ENCODE measurements at regions not wholly inside any gene's neighbourhood (a gene's known extent, or its start where the extent isn't known, plus 50 kb on each side); places are given as distances from the start of the nearest gene placed in this dataset.

DNA sequence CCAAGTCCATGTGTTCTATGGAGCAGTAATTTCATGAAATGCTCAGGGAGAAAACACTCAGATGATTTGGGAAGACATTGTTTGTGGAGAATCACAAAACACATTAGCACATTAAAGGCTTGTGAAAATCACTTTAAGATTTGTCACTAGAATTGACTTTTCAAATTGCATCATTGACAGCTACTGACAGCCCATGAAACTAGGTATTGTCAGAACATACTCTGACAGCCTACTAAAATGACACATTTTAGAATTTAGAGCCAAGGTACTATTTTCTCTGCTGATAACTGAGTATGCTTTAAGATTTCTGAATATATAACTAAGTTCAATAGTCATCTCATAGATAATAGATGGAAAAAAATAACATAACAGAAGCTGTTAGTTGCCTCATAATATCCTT, 67.4 kb upstream of the FOXC1 start:
- ATAC-seq: no peak
- H3K27ac ChIP-seq: no peak overlapping the region
- no peak overlapping the region for H3K4me3 ChIP-seq
- DNase-seq: no peak
- intact Hi-C loops (cut with DNase I): no loop called here
- no peaks in the 10 kb centered on the region for H3K4me1 ChIP-seq
- no peaks in the 10 kb centered on the region for H3K36me3 ChIP-seq
- H3K9me3 ChIP-seq: no peaks in the 10 kb centered on the region
- TF ChIP-seq, protein P1, sequence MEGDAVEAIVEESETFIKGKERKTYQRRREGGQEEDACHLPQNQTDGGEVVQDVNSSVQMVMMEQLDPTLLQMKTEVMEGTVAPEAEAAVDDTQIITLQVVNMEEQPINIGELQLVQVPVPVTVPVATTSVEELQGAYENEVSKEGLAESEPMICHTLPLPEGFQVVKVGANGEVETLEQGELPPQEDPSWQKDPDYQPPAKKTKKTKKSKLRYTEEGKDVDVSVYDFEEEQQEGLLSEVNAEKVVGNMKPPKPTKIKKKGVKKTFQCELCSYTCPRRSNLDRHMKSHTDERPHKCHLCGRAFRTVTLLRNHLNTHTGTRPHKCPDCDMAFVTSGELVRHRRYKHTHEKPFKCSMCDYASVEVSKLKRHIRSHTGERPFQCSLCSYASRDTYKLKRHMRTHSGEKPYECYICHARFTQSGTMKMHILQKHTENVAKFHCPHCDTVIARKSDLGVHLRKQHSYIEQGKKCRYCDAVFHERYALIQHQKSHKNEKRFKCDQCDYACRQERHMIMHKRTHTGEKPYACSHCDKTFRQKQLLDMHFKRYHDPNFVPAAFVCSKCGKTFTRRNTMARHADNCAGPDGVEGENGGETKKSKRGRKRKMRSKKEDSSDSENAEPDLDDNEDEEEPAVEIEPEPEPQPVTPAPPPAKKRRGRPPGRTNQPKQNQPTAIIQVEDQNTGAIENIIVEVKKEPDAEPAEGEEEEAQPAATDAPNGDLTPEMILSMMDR (IDR thresholded peaks at IDR 0.05): no peak
- no peaks in the 10 kb centered on the region for H3K27me3 ChIP-seq (ENCODE audit: low read depth)

DNA sequence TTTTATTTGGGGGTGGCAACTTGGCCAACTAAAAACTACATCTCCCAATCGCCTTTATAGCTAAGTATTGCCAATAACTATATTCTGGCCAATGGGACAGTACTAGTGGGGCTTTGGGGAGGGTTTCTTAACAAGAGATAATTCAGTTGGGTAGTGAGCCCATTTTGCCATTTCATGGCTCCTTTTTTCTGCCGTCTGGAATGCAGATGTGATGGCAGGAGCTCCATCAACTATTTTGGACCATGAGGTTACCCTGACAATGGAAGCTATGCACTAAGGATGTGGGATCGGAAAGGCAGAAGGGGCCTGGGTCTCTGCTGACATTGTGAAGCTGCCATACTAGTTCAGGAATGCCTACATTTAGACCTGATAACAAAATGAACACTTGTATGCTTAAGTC, 67.0 kb upstream of the FOXC1 start:
- no peak overlapping the region for H3K27ac ChIP-seq
- DNase-seq: no peak
- H3K36me3 ChIP-seq: peaks cover 2% of the 10 kb centered on the region
- H3K4me1 ChIP-seq: no peaks in the 10 kb centered on the region
- no peak for ATAC-seq
- no peaks in the 10 kb centered on the region for H3K9me3 ChIP-seq
- TF ChIP-seq, protein P1 (IDR thresholded peaks at IDR 0.05): no peak
- H3K4me3 ChIP-seq: no peak overlapping the region
- intact Hi-C loops (cut with DNase I): no loop called here
- no peaks in the 10 kb centered on the region for H3K27me3 ChIP-seq (ENCODE audit: low read depth)

DNA sequence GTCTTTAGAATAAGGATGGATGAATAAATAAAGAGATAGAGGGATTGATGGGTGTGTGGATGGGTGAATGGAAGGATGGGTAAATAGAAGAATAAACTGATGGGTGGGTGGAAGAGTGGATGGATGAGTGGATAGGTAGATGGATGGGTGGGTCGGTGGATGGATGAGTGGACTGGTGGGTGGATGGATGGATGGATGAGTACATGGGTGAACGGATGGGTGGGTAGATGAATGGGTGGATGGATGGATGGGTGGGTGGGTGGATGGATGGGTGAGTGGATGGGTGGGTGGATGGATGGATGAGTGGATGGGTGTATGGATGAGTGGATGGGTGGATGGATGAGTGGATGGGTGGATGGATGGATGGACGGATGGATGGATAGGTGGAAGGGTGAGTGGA, 65.7 kb upstream of the FOXC1 start:
- no peak for ATAC-seq
- TF ChIP-seq, protein P1 (IDR thresholded peaks at IDR 0.05): no peak

DNA sequence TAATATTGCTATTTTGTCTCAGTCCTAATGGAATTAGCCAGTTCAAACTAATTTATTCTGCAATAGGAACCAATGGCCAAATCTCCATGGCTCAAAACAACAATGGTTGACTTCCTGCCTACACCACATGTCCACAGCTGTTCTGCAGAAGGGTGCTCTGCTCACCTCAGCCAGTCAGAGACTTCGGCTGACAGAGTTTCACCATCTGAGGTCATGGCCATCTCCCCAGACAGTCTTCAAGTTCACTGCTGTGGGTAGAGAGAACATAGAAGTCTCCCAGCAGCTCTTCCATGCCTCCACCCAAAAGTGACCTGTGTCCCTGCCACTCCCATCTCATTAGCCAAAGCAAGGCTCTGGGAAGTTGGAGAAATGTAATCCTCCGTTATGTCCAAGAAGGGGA, 65.1 kb upstream of the FOXC1 start:
- H3K4me3 ChIP-seq: no peak overlapping the region
- H3K4me1 ChIP-seq: no peaks in the 10 kb centered on the region
- H3K27me3 ChIP-seq (ENCODE audit: low read depth): no peaks in the 10 kb centered on the region
- H3K36me3 ChIP-seq: peaks cover 5% of the 10 kb centered on the region
- no peak overlapping the region for H3K27ac ChIP-seq
- DNase-seq (no peak), ATAC-seq (no peak)
- no peaks in the 10 kb centered on the region for H3K9me3 ChIP-seq
- intact Hi-C loops (cut with DNase I): no loop called here
- TF ChIP-seq, protein P1 (IDR thresholded peaks at IDR 0.05): no peak

More for the DNA sequence above, 65.7 kb upstream of the FOXC1 start:
- Histone ChIP-seq H3K4me3 (no peak overlapping the region), H3K27ac (no peak overlapping the region), H3K9me3 (no peaks in the 10 kb centered on the region), H3K4me1 (no peaks in the 10 kb centered on the region), H3K27me3 (ENCODE audit: low read depth) (no peaks in the 10 kb centered on the region), H3K36me3 (peaks cover 5% of the 10 kb centered on the region)
- intact Hi-C loops (cut with DNase I): no loop called here
- no peak for DNase-seq

DNA sequence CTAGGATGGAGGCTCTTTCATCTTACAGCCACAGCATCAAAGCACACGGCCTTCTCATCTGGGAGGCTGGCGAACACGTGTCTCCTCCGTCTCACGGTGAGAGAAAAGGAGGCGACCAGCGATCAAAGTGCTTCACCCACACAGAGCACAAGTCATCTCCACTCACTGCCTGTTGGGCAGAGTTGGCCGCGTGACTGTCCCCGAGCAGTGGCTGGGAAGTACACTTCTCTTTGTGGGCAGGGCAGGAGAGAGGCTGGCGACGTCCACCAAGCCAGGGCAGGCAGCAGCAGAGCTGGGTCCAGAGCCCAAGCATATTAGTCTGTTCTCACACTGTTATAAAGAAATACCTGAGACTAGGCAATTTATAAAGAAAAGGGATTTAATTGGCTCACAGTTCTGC, 64.1 kb upstream of the FOXC1 start:
- no peak for DNase-seq
- peaks cover 5% of the 10 kb centered on the region for H3K36me3 ChIP-seq
- no peak overlapping the region for H3K4me3 ChIP-seq
- no peak overlapping the region for H3K27ac ChIP-seq
- H3K27me3 ChIP-seq (ENCODE audit: low read depth): no peaks in the 10 kb centered on the region
- intact Hi-C loops (cut with DNase I): no loop called here
- no peak for ATAC-seq
- H3K9me3 ChIP-seq: no peaks in the 10 kb centered on the region
- TF ChIP-seq, protein P1 (IDR thresholded peaks at IDR 0.05): no peak
- no peaks in the 10 kb centered on the region for H3K4me1 ChIP-seq

DNA sequence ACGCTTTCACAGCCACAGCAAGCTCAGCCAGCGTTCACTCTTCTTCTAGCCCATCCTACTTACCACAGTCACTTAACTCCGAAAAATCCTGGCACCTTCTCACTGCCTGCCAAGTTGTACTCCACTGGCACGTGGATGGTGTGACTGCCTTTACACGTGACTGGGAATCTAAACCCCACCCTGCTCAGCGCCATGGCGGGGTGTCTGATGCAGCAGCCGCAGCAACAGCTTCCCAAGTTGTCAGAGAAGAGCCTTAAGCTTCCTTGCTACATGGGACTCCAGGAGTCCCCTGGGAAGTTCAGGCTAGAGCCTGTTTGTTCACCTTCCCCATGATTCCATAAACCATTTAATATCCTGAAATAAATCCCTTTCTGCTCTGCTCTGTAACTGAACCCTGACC, 61.9 kb upstream of the FOXC1 start:
- H3K4me3 ChIP-seq: no peak overlapping the region
- H3K36me3 ChIP-seq: peaks cover 5% of the 10 kb centered on the region
- DNase-seq (no peak), ATAC-seq (no peak)
- no peaks in the 10 kb centered on the region for H3K9me3 ChIP-seq
- intact Hi-C loops (cut with DNase I): no loop called here
- H3K27me3 ChIP-seq (ENCODE audit: low read depth): no peaks in the 10 kb centered on the region
- TF ChIP-seq, protein P1 (IDR thresholded peaks at IDR 0.05): no peak
- H3K27ac ChIP-seq: no peak overlapping the region
- H3K4me1 ChIP-seq: no peaks in the 10 kb centered on the region
